Neural cell (in vitro differentiated cells): ENCODE measurements at regions not wholly inside any gene's neighbourhood (a gene's known extent, or its start where the extent isn't known, plus 50 kb on each side); places are given as distances from the start of the nearest gene placed in this dataset.

Source experiments
- H2AFZ ChIP-seq: fragments of 200-600, 300-800 bp; sonication (generic), shearing (Covaris generic); 2 replicates; pipeline ENCODE4 v1.6.0; 2014; ENCODE audit warnings: low read depth, mild to moderate bottlenecking, antibody characterized with exemption, low read length, moderate library complexity
- H3F3A ChIP-seq: fragments of 200-600 bp; shearing (Covaris generic); 2 replicates; pipeline ENCODE4 v1.6.1; 2016; ENCODE audit warnings: mild to moderate bottlenecking, moderate library complexity, mixed read lengths, antibody characterized with exemption, low read length; ENCODE audit not compliant: insufficient read depth, poor library complexity, severe bottlenecking
- H3K27ac ChIP-seq: fragments of 200-600, 300-800 bp; sonication (generic), shearing (Covaris generic); 2 replicates; pipeline ENCODE4 v1.5.1; 2014; ENCODE audit warnings: mild to moderate bottlenecking, low read length, moderate library complexity
- H3K27me3 ChIP-seq: fragments of 300-800, 200-600 bp; sonication (generic), shearing (Covaris generic); 2 replicates; pipeline ENCODE4 v1.6.0; 2014; ENCODE audit warnings: mild to moderate bottlenecking, low read depth, low read length, moderate library complexity; ENCODE audit not compliant: insufficient read depth
- H3K36me3 ChIP-seq: fragments of 300-800, 200-600 bp; sonication (generic), shearing (Covaris generic); 2 replicates; pipeline ENCODE4 v1.5.1; 2014; ENCODE audit warnings: mild to moderate bottlenecking, antibody characterized with exemption, low read length, moderate library complexity; ENCODE audit not compliant: insufficient read depth
- H3K4me2 ChIP-seq: fragments of 300-800, 200-600 bp; sonication (generic), shearing (Covaris generic); 2 replicates; pipeline ENCODE4 v1.6.0; 2014; ENCODE audit warnings: mild to moderate bottlenecking, low read length
- H3K4me3 ChIP-seq: fragments of 300-800, 200-600 bp; sonication (generic), shearing (Covaris generic); 2 replicates; pipeline ENCODE4 v1.5.1; 2014; ENCODE audit warnings: mild to moderate bottlenecking, low read length, moderate library complexity
- H3K79me2 ChIP-seq: fragments of 200-600 bp; shearing (Covaris generic); replicated peaks from 2 replicates; pipeline ENCODE4 v1.6.0; 2014; ENCODE audit warnings: mild to moderate bottlenecking, low read length, moderate library complexity; ENCODE audit not compliant: insufficient read depth
- H3K9ac ChIP-seq: fragments of 300-800, 200-600 bp; sonication (generic), shearing (Covaris generic); 2 replicates; pipeline ENCODE4 v1.6.1; 2016; ENCODE audit warnings: mild to moderate bottlenecking, low read length, mixed read lengths
- H3K9me2 ChIP-seq: fragments of 200-600 bp; shearing (Covaris generic); 2 replicates; pipeline ENCODE4 v1.6.1; 2016; ENCODE audit warnings: mild to moderate bottlenecking, low read length, mixed read lengths; ENCODE audit not compliant: insufficient read depth
- H3K9me3 ChIP-seq: fragments of 200-600, 300-800 bp; sonication (generic), shearing (Covaris generic); 2 replicates; pipeline ENCODE4 v1.6.1; 2016; ENCODE audit warnings: mild to moderate bottlenecking, mixed run types, low read length, moderate library complexity, mixed read lengths
- H4K20me1 ChIP-seq: fragments of 200-600 bp; shearing (Covaris generic); 2 replicates; pipeline ENCODE4 v1.6.1; 2016; ENCODE audit warnings: mild to moderate bottlenecking, mixed run types; ENCODE audit not compliant: insufficient read depth
- EP300 ChIP-seq: fragments of 450-650 bp; conservative IDR thresholded peaks from 2 replicates; pipeline ENCODE4 v1.6.1; 2014; ENCODE audit warnings: antibody characterized with exemption, mild to moderate bottlenecking, moderate library complexity; ENCODE audit not compliant: poor library complexity, severe bottlenecking
- EZH2 ChIP-seq: fragments of 200-600, 300-800 bp; shearing (Covaris generic), sonication (generic); IDR thresholded peaks from 2 replicates; pipeline ENCODE4 v1.6.1; 2014; ENCODE audit warnings: antibody characterized with exemption, low read length, borderline replicate concordance, mild to moderate bottlenecking; ENCODE audit not compliant: insufficient read depth, poor library complexity, severe bottlenecking
- MXI1 ChIP-seq: fragments of 450-650 bp; conservative IDR thresholded peaks from 2 replicates; pipeline ENCODE4 v1.6.1; 2014; ENCODE audit warnings: antibody characterized with exemption, mild to moderate bottlenecking; ENCODE audit not compliant: poor library complexity, severe bottlenecking
- POLR2AphosphoS5 ChIP-seq: IDR thresholded peaks from 2 replicates; pipeline ENCODE4 v1.6.1; 2012
- RAD21 ChIP-seq: fragments of 450-650 bp; conservative IDR thresholded peaks from 2 replicates; pipeline ENCODE4 v1.6.1; 2014; ENCODE audit warnings: antibody characterized with exemption, mild to moderate bottlenecking, moderate library complexity
- SMC3 ChIP-seq: fragments of 450-650 bp; conservative IDR thresholded peaks from 2 replicates; pipeline ENCODE4 v1.6.1; 2014; ENCODE audit warnings: antibody characterized with exemption, mild to moderate bottlenecking, moderate library complexity; ENCODE audit not compliant: poor library complexity
- TAF1 ChIP-seq: IDR thresholded peaks from 2 replicates; pipeline ENCODE4 v1.6.1; 2012; ENCODE audit warnings: low read depth
- TF ChIP-seq, protein P1 (sequence below): IDR thresholded peaks from 2 replicates; pipeline ENCODE4 v1.6.1; 2012; ENCODE audit warnings: borderline replicate concordance
- TF ChIP-seq, protein P2 (sequence below): fragments of 450-650 bp; IDR thresholded peaks from 2 replicates; pipeline ENCODE4 v1.5.1; 2014; ENCODE audit warnings: antibody characterized with exemption, mild to moderate bottlenecking, moderate library complexity; ENCODE audit not compliant: poor library complexity, severe bottlenecking

DNA sequence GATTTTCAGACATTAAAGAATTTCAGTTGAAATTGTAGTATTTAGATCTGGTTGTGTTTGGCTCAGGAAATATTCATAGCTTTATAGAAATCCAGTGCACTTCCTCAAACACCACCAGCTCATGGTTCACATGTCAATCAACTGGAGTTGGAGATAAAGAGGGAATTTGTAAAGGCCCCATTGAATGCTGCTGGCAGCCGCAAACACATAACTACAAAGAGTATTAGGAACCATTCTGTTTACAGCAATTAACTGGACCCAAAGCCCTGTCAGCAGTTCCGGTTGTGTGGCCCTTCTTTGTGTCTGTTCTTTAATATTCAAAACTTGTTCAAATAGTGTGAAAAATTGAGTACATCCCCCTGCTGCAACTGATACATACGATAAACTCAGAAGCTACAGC is 107.4 kb upstream of the LRRTM4 start:
- H3K9me2 ChIP-seq: no peaks in the 10 kb centered on the region
- no peaks in the 10 kb centered on the region for H3K9me3 ChIP-seq
- no peaks in the 10 kb centered on the region for H3F3A ChIP-seq
- H3K27ac ChIP-seq: no peak overlapping the region
- no peak overlapping the region for H3K9ac ChIP-seq
- no peaks in the 10 kb centered on the region for H3K27me3 ChIP-seq
- H3K4me3 ChIP-seq: peak overlapping the region; percentile 43
- no peak overlapping the region for H2AFZ ChIP-seq
- H3K4me2 ChIP-seq: no peak overlapping the region
- no peaks in the 10 kb centered on the region for H3K36me3 ChIP-seq
- TF ChIP-seq, protein P1, sequence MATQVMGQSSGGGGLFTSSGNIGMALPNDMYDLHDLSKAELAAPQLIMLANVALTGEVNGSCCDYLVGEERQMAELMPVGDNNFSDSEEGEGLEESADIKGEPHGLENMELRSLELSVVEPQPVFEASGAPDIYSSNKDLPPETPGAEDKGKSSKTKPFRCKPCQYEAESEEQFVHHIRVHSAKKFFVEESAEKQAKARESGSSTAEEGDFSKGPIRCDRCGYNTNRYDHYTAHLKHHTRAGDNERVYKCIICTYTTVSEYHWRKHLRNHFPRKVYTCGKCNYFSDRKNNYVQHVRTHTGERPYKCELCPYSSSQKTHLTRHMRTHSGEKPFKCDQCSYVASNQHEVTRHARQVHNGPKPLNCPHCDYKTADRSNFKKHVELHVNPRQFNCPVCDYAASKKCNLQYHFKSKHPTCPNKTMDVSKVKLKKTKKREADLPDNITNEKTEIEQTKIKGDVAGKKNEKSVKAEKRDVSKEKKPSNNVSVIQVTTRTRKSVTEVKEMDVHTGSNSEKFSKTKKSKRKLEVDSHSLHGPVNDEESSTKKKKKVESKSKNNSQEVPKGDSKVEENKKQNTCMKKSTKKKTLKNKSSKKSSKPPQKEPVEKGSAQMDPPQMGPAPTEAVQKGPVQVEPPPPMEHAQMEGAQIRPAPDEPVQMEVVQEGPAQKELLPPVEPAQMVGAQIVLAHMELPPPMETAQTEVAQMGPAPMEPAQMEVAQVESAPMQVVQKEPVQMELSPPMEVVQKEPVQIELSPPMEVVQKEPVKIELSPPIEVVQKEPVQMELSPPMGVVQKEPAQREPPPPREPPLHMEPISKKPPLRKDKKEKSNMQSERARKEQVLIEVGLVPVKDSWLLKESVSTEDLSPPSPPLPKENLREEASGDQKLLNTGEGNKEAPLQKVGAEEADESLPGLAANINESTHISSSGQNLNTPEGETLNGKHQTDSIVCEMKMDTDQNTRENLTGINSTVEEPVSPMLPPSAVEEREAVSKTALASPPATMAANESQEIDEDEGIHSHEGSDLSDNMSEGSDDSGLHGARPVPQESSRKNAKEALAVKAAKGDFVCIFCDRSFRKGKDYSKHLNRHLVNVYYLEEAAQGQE: no peak
- TF ChIP-seq TAF1 (no peak), EP300 (no peak), SMC3 (no peak), EZH2 (no peak)
- H4K20me1 ChIP-seq: no peaks in the 10 kb centered on the region
- H3K79me2 ChIP-seq: no peaks in the 10 kb centered on the region

DNA sequence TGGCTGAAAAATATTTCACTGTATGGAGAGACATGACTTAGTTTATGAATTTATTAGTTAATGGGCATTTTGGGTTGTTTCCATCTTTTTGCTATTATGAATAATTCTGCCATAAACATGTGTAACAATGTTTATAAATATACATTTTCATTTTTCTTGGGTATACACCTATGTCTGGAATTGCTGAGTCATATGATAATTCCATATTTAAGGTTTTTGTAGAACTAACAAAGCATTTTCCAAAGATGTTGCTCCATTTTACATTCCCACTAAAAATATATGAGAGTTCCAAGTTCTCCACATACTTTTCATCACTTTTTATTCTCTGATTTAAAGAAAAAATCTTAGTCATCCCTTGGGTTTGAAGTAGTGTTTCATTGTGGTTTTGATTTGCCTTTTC is 108.8 kb upstream of the LRRTM4 start:
- no peak overlapping the region for H3K9ac ChIP-seq
- no peak overlapping the region for H3K27ac ChIP-seq
- no peaks in the 10 kb centered on the region for H3K79me2 ChIP-seq
- no peaks in the 10 kb centered on the region for H4K20me1 ChIP-seq
- no peak overlapping the region for H2AFZ ChIP-seq
- H3K9me2 ChIP-seq: no peaks in the 10 kb centered on the region
- H3K4me3 ChIP-seq: no peak overlapping the region
- H3F3A ChIP-seq: no peaks in the 10 kb centered on the region
- no peaks in the 10 kb centered on the region for H3K27me3 ChIP-seq
- TF ChIP-seq MXI1 (no peak), RAD21 (no peak), TAF1 (no peak), EP300 (no peak), EZH2 (no peak), POLR2AphosphoS5 (no peak), SMC3 (no peak)
- TF ChIP-seq, protein P2, sequence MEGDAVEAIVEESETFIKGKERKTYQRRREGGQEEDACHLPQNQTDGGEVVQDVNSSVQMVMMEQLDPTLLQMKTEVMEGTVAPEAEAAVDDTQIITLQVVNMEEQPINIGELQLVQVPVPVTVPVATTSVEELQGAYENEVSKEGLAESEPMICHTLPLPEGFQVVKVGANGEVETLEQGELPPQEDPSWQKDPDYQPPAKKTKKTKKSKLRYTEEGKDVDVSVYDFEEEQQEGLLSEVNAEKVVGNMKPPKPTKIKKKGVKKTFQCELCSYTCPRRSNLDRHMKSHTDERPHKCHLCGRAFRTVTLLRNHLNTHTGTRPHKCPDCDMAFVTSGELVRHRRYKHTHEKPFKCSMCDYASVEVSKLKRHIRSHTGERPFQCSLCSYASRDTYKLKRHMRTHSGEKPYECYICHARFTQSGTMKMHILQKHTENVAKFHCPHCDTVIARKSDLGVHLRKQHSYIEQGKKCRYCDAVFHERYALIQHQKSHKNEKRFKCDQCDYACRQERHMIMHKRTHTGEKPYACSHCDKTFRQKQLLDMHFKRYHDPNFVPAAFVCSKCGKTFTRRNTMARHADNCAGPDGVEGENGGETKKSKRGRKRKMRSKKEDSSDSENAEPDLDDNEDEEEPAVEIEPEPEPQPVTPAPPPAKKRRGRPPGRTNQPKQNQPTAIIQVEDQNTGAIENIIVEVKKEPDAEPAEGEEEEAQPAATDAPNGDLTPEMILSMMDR: no peak
- TF ChIP-seq, protein P1: no peak
- no peak overlapping the region for H3K4me2 ChIP-seq
- no peaks in the 10 kb centered on the region for H3K9me3 ChIP-seq
- no peaks in the 10 kb centered on the region for H3K36me3 ChIP-seq
